GM23338 (cell line): ENCODE measurements at regions not wholly inside any gene's neighbourhood (a gene's known extent, or its start where the extent isn't known, plus 50 kb on each side); places are given as distances from the start of the nearest gene placed in this dataset.

Source experiments
- ATAC-seq: fragments of 200-7000 bp; cut with Tn5 transposase; 3 replicates; pipeline ENCODE4 v1.9.1; 2020
- DNase-seq: peaks from one replicate; pipeline ENCODE4 v3.0.0-alpha.2; 2015; ENCODE audit warnings: low spot score
- H2AFZ ChIP-seq: fragments of 200-600 bp; sonication (generic); 2 replicates; pipeline ENCODE4 v1.8.0; 2016; ENCODE audit warnings: antibody characterized with exemption, mild to moderate bottlenecking, moderate library complexity
- H3F3A ChIP-seq: fragments of 200-600 bp; sonication (generic); replicated peaks from 2 replicates; pipeline ENCODE4 v1.8.0; 2017; ENCODE audit warnings: antibody characterized with exemption, mixed run types, low read depth
- H3K27ac ChIP-seq: fragments of 200-600 bp; sonication (generic); 2 replicates; pipeline ENCODE4 v1.6.1; 2016; ENCODE audit warnings: low read depth
- H3K27me3 ChIP-seq: fragments of 200-600 bp; sonication (generic); 2 replicates; pipeline ENCODE4 v1.8.0; 2016; ENCODE audit warnings: mild to moderate bottlenecking, mixed run types, moderate library complexity; ENCODE audit not compliant: insufficient read depth
- H3K36me3 ChIP-seq: fragments of 200-600 bp; sonication (generic); 2 replicates; pipeline ENCODE4 v1.8.0; 2016; ENCODE audit warnings: mild to moderate bottlenecking; ENCODE audit not compliant: insufficient read depth
- H3K4me1 ChIP-seq: fragments of 200-600 bp; sonication (generic); 2 replicates; pipeline ENCODE4 v1.8.0; 2016; ENCODE audit warnings: mild to moderate bottlenecking, moderate library complexity; ENCODE audit not compliant: insufficient read depth
- H3K4me2 ChIP-seq: fragments of 200-600 bp; sonication (generic); 2 replicates; pipeline ENCODE4 v1.7.1; 2017; ENCODE audit warnings: mixed run types
- H3K4me3 ChIP-seq: fragments of 200-600 bp; sonication (generic); 2 replicates; pipeline ENCODE4 v1.6.1; 2016; ENCODE audit warnings: mixed run types
- H3K79me2 ChIP-seq: fragments of 200-600 bp; sonication (generic); replicated peaks from 2 replicates; pipeline ENCODE4 v1.8.0; 2017; ENCODE audit warnings: mild to moderate bottlenecking; ENCODE audit not compliant: insufficient read depth
- H3K9me2 ChIP-seq: fragments of 200-600 bp; sonication (generic); 2 replicates; pipeline ENCODE4 v1.8.0; 2017; ENCODE audit not compliant: insufficient read depth
- H4K20me1 ChIP-seq: fragments of 200-600 bp; sonication (generic); replicated peaks from 2 replicates; pipeline ENCODE4 v1.8.0; 2017; ENCODE audit warnings: mild to moderate bottlenecking; ENCODE audit not compliant: insufficient read depth
- H3K27ac Mint-ChIP-seq: 2 replicates; pipeline ENCODE4 v1.8.0; 2020; ENCODE audit warnings: inconsistent platforms, mild to moderate bottlenecking, moderate library complexity, mixed read lengths
- H3K27me3 Mint-ChIP-seq: 3 replicates; pipeline ENCODE4 v1.8.0; 2022; ENCODE audit warnings: low read depth, mild to moderate bottlenecking, moderate library complexity, mixed read lengths, inconsistent platforms; ENCODE audit not compliant: insufficient read depth, poor library complexity
- H3K36me3 Mint-ChIP-seq: 3 replicates; pipeline ENCODE4 v1.8.0; 2021; ENCODE audit warnings: low read depth, mild to moderate bottlenecking, inconsistent platforms, moderate library complexity, mixed read lengths
- H3K4me1 Mint-ChIP-seq: 3 replicates; pipeline ENCODE4 v1.8.0; 2020; ENCODE audit warnings: mild to moderate bottlenecking, inconsistent platforms, mixed read lengths
- H3K4me3 Mint-ChIP-seq: 3 replicates; pipeline ENCODE4 v1.8.0; 2021; ENCODE audit warnings: moderate library complexity, mild to moderate bottlenecking, inconsistent platforms, mixed read lengths
- H3K9me3 Mint-ChIP-seq: 3 replicates; pipeline ENCODE4 v1.8.0; 2020; ENCODE audit warnings: moderate library complexity, mild to moderate bottlenecking, inconsistent platforms, mixed read lengths
- EZH2phosphoT487 ChIP-seq: fragments of 200-600 bp; sonication (generic); IDR thresholded peaks from one replicate; pipeline ENCODE4 v1.8.1; 2018; ENCODE audit warnings: antibody characterized with exemption; ENCODE audit not compliant: unreplicated experiment
- JUNB ChIP-seq: IDR thresholded peaks from one replicate; pipeline ENCODE4 v1.6.1; 2016; ENCODE audit warnings: antibody characterized with exemption; ENCODE audit not compliant: unreplicated experiment
- NANOG ChIP-seq: IDR thresholded peaks from 2 replicates; pipeline ENCODE4 v1.6.1; 2016; ENCODE audit warnings: antibody characterized with exemption, borderline replicate concordance
- POLR2AphosphoS5 ChIP-seq: IDR thresholded peaks from 2 replicates; pipeline ENCODE4 v1.6.1; 2016; ENCODE audit warnings: antibody characterized with exemption, low read depth
- STAT1 ChIP-seq: IDR thresholded peaks from one replicate; pipeline ENCODE4 v1.6.1; 2016; ENCODE audit warnings: antibody characterized with exemption; ENCODE audit not compliant: unreplicated experiment
- ZNF331 ChIP-seq: fragments of 250-450 bp; sonication (Bioruptor Pico); IDR thresholded peaks from 2 replicates; pipeline ENCODE4 v1.5.0; 2020; ENCODE audit warnings: low read depth, mild to moderate bottlenecking, moderate library complexity
- ZNF462 ChIP-seq: fragments of 250-450 bp; sonication (Bioruptor Pico); IDR thresholded peaks from 2 replicates; pipeline ENCODE4 v1.5.0; 2020; ENCODE audit warnings: mild to moderate bottlenecking, moderate library complexity
- TF ChIP-seq, protein P1 (sequence below): IDR thresholded peaks from 2 replicates; pipeline ENCODE4 v1.6.1; 2016; ENCODE audit warnings: antibody characterized with exemption
- TF ChIP-seq, protein P2 (sequence below): IDR thresholded peaks from one replicate; pipeline ENCODE4 v1.6.1; 2018; ENCODE audit warnings: antibody characterized with exemption; ENCODE audit not compliant: unreplicated experiment

DNA sequence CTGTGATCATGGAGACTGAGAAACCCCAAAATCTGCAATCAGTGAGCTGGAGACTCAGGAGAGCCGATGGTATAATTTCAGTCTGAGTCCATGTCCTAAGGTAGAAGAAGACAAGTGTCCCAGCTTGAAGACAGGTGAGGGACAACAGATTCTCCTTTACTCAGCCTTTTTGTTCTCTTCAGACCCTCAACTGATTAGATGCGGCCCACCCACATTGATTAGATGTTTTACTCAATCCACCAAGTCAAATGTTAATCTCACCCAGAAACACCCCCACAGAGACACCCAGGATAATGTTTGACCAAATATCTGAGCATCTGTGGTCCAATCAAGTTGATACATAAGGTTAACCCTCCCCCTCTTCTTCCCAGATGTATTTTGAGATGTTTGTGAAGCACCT lies 131.2 kb downstream of the PFKFB3 start (continued):
- TF ChIP-seq ZNF462 (CRISPR knock-in tag) (no peak), NANOG (no peak), ZNF331 (CRISPR knock-in tag) (no peak)
- TF ChIP-seq, protein P1, sequence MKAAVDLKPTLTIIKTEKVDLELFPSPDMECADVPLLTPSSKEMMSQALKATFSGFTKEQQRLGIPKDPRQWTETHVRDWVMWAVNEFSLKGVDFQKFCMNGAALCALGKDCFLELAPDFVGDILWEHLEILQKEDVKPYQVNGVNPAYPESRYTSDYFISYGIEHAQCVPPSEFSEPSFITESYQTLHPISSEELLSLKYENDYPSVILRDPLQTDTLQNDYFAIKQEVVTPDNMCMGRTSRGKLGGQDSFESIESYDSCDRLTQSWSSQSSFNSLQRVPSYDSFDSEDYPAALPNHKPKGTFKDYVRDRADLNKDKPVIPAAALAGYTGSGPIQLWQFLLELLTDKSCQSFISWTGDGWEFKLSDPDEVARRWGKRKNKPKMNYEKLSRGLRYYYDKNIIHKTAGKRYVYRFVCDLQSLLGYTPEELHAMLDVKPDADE = no peak
- TF ChIP-seq, protein P2, sequence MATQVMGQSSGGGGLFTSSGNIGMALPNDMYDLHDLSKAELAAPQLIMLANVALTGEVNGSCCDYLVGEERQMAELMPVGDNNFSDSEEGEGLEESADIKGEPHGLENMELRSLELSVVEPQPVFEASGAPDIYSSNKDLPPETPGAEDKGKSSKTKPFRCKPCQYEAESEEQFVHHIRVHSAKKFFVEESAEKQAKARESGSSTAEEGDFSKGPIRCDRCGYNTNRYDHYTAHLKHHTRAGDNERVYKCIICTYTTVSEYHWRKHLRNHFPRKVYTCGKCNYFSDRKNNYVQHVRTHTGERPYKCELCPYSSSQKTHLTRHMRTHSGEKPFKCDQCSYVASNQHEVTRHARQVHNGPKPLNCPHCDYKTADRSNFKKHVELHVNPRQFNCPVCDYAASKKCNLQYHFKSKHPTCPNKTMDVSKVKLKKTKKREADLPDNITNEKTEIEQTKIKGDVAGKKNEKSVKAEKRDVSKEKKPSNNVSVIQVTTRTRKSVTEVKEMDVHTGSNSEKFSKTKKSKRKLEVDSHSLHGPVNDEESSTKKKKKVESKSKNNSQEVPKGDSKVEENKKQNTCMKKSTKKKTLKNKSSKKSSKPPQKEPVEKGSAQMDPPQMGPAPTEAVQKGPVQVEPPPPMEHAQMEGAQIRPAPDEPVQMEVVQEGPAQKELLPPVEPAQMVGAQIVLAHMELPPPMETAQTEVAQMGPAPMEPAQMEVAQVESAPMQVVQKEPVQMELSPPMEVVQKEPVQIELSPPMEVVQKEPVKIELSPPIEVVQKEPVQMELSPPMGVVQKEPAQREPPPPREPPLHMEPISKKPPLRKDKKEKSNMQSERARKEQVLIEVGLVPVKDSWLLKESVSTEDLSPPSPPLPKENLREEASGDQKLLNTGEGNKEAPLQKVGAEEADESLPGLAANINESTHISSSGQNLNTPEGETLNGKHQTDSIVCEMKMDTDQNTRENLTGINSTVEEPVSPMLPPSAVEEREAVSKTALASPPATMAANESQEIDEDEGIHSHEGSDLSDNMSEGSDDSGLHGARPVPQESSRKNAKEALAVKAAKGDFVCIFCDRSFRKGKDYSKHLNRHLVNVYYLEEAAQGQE = no peak

DNA sequence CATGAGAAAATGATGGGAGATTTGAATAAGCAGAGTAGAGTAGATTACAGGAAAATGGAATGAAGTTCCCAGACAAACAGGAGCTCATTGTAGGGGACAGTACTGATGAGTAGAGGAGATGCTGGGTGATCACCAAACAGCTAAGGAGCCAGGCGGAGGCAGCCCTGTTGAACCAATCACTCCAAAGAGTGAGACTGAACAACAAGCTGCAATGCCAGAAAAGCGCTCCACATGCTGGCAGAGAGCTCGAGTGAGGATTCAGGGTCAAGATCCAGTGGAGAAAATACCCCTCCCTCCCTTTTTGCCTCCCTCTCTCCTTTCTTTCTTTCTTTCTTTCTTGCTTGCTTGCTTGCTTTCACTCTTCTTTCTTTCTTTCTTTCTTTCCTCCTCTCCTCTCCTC lies 133.3 kb downstream of the PFKFB3 start:
- Histone ChIP-seq H3K36me3 (no peaks in the 10 kb centered on the region), H2AFZ (no peak overlapping the region), H3K4me1 (no peaks in the 10 kb centered on the region), H3K79me2 (no peaks in the 10 kb centered on the region), H3K9me2 (no peaks in the 10 kb centered on the region), H3K27me3 (no peaks in the 10 kb centered on the region), H3K27ac (no peak overlapping the region), H3F3A (no peaks in the 10 kb centered on the region), H4K20me1 (no peaks in the 10 kb centered on the region), H3K4me2 (no peak overlapping the region), H3K4me3 (no peak overlapping the region)
- Mint-ChIP-seq H3K36me3 (peaks cover 10% of the 10 kb centered on the region), H3K4me3 (no peak overlapping the region), H3K27me3 (peaks cover 5% of the 10 kb centered on the region), H3K9me3 (peaks cover 17% of the 10 kb centered on the region), H3K27ac (no peak overlapping the region), H3K4me1 (peaks cover 5% of the 10 kb centered on the region; the same call in 2 of the 3 replicates)
- DNase-seq (no peak), ATAC-seq (no peak)
- no peak for TF ChIP-seq ZNF331 (CRISPR knock-in tag)
- TF ChIP-seq EZH2phosphoT487 = no peak
- TF ChIP-seq, protein P2 = no peak
- TF ChIP-seq STAT1 = no peak
- TF ChIP-seq NANOG = no peak
- TF ChIP-seq POLR2AphosphoS5 = no peak
- no peak for TF ChIP-seq JUNB
